Panc1 (cell line): ENCODE measurements at regions not wholly inside any gene's neighbourhood (a gene's known extent, or its start where the extent isn't known, plus 50 kb on each side); places are given as distances from the start of the nearest gene placed in this dataset.

ENCODE experiments used
- CTCF ChIP-seq: fragments of 450-650 bp; IDR thresholded peaks from 2 replicates; pipeline ENCODE4 v1.5.1; 2017; ENCODE audit warnings: mild to moderate bottlenecking
- POLR2AphosphoS5 ChIP-seq: IDR thresholded peaks from 2 replicates; pipeline ENCODE4 v1.6.1; 2012; ENCODE audit warnings: mild to moderate bottlenecking, low read depth, low read length, moderate library complexity
- TF ChIP-seq, protein P1 (sequence below), 2 experiments: IDR thresholded peaks; 2 replicates each; pipeline ENCODE4 v1.6.1; 2011 to 2012; ENCODE audit warnings: low read depth in 2 of 2, control low read depth in 1 of 2, low read length in 1 of 2, mild to moderate bottlenecking in 1 of 2, moderate library complexity in 1 of 2; ENCODE audit not compliant: insufficient read depth in 1 of 2

DNA sequence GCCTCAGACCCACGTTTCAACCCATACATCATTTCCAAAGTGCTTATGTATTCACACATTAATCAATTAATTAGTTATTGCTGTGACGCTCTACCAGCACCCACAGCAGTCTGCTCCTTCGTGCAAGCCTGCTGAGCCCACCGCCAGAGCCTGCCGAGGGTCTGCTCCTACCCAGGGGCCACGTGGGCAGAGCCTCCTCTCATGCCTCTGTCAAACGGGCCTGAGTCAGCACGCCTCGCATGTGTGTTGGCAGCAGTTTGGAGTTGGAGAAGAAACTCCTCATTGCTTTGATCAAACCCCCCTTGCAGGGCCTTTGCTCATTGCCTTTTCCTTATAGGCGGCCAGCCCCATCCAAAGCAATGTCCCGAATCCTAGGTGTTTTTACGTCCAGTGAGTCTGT is 256.2 kb upstream of the IRX4 start:
- TF ChIP-seq CTCF (no peak), POLR2AphosphoS5 (no peak)
- TF ChIP-seq, protein P1, sequence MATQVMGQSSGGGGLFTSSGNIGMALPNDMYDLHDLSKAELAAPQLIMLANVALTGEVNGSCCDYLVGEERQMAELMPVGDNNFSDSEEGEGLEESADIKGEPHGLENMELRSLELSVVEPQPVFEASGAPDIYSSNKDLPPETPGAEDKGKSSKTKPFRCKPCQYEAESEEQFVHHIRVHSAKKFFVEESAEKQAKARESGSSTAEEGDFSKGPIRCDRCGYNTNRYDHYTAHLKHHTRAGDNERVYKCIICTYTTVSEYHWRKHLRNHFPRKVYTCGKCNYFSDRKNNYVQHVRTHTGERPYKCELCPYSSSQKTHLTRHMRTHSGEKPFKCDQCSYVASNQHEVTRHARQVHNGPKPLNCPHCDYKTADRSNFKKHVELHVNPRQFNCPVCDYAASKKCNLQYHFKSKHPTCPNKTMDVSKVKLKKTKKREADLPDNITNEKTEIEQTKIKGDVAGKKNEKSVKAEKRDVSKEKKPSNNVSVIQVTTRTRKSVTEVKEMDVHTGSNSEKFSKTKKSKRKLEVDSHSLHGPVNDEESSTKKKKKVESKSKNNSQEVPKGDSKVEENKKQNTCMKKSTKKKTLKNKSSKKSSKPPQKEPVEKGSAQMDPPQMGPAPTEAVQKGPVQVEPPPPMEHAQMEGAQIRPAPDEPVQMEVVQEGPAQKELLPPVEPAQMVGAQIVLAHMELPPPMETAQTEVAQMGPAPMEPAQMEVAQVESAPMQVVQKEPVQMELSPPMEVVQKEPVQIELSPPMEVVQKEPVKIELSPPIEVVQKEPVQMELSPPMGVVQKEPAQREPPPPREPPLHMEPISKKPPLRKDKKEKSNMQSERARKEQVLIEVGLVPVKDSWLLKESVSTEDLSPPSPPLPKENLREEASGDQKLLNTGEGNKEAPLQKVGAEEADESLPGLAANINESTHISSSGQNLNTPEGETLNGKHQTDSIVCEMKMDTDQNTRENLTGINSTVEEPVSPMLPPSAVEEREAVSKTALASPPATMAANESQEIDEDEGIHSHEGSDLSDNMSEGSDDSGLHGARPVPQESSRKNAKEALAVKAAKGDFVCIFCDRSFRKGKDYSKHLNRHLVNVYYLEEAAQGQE (IDR thresholded peaks at IDR 0.05; ENCODE audit: insufficient read depth in 1 of 2, low read depth in 2 of 2, low read length in 1 of 2), result no peak
